AG09319 (cell line): ENCODE measurements at regions not wholly inside any gene's neighbourhood (a gene's known extent, or its start where the extent isn't known, plus 50 kb on each side); places are given as distances from the start of the nearest gene placed in this dataset.

Experiments used
- DNase-seq: peaks from one replicate; pipeline ENCODE4 v3.0.0-alpha.2; 2010; ENCODE audit warnings: low read depth; ENCODE audit errors: extremely low read depth
- CTCF ChIP-seq: IDR thresholded peaks from 2 replicates; pipeline ENCODE4 v1.5.1; 2011; ENCODE audit warnings: low read depth, mild to moderate bottlenecking, inconsistent platforms, low read length, moderate library complexity

- TF ChIP-seq CTCF: no peak
- no peak for DNase-seq
Observed at GRCh38 chr7:45349090-45349489, 191.5 kb downstream of the RAMP3 start.

- no peak for DNase-seq
- no peak for TF ChIP-seq CTCF
Observed at GRCh38 chr7:45350896-45351295, 193.3 kb downstream of the RAMP3 start.

- no peak for DNase-seq
- TF ChIP-seq CTCF: no peak
Observed at GRCh38 chr7:45358287-45358686, 200.7 kb downstream of the RAMP3 start.

GRCh38 chr7:45359250-45359649, 201.7 kb downstream of the RAMP3 start:
- DNase-seq: no peak
- TF ChIP-seq CTCF: no peak

- no peak for DNase-seq
- no peak for TF ChIP-seq CTCF
Observed at GRCh38 chr7:45359776-45360175, 202.2 kb downstream of the RAMP3 start.

- no peak for TF ChIP-seq CTCF
Observed at GRCh38 chr7:45363669-45364068, 206.1 kb downstream of the RAMP3 start.

GRCh38 chr7:45365341-45365740, 207.8 kb downstream of the RAMP3 start:
- no peak for TF ChIP-seq CTCF
- DNase-seq: no peak

More at GRCh38 chr7:45363669-45364068, 206.1 kb downstream of the RAMP3 start:
- DNase-seq: no peak

- DNase-seq: no peak
- TF ChIP-seq CTCF: no peak
Observed at GRCh38 chr7:45366475-45366874, 207.7 kb upstream of the ADCY1 start.
